ENCODE measurements at regions not wholly inside any gene's neighbourhood (a gene's known extent, or its start where the extent isn't known, plus 50 kb on each side); places are given as distances from the start of the nearest gene placed in this dataset.

- TF ChIP-seq CTCF (conservative IDR thresholded peaks at IDR 0.05): no peak
- no peak for TF ChIP-seq EZH2 (IDR thresholded peaks at IDR 0.05; ENCODE audit: low read depth)
These were observed 192.8 kb downstream of the PRDM2 start for GRCh38 chr1:13892671-13893325.

All from PC-9 (cell line).